ENCODE measurements at regions not wholly inside any gene's neighbourhood (a gene's known extent, or its start where the extent isn't known, plus 50 kb on each side); places are given as distances from the start of the nearest gene placed in this dataset.
"Not testable (repeated sequence)": the region's sequence is repeated elsewhere in the genome, so short reads cannot be mapped to it uniquely, and the experiment has no call there.

DNA sequence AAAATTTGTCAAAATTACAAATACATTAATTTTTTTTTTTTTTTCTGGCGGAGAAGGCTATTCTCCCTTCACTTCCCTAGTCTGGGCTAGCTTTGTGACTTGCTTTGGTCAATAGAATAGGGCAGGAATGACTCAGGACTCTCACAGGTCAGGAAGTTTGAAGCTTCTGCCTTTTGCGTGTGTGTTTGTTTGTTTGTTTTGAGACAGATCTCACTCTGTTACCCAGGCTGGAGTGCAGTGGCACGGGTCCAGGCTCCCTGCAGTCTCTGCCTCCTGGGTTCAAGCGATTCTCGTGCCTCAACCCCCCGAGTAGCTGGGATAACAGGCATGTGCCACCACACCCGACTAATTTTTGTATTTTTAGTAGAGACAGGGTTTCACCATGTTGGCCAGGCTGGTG is 55.9 kb upstream of the USP9X start:
- DNase-seq (ENCODE audit: low spot score): peak; percentile 71
- ATAC-seq: peak; percentile 78

GRCh38 chrX:41031256-41031967 is 53.8 kb upstream of the USP9X start:
- DNase-seq (ENCODE audit: low spot score): no peak
- ATAC-seq: peak; percentile 36

GRCh38 chrX:41033299-41033698 is 51.9 kb upstream of the USP9X start:
- no peak for ATAC-seq
- DNase-seq (ENCODE audit: low spot score): no peak

- DNase-seq (ENCODE audit: low spot score); ATAC-seq: not testable (repeated sequence)
Observed at GRCh38 chrX:41034902-41035301, 50.3 kb upstream of the USP9X start.
